Putamen (tissue), 1 donor: ENCODE measurements at regions not wholly inside any gene's neighbourhood (a gene's known extent, or its start where the extent isn't known, plus 50 kb on each side); places are given as distances from the start of the nearest gene placed in this dataset.

ENCODE experiments used
- DNase-seq: peaks from one replicate; pipeline ENCODE4 v3.0.0-alpha.2; 2016; ENCODE audit warnings: low spot score

DNA sequence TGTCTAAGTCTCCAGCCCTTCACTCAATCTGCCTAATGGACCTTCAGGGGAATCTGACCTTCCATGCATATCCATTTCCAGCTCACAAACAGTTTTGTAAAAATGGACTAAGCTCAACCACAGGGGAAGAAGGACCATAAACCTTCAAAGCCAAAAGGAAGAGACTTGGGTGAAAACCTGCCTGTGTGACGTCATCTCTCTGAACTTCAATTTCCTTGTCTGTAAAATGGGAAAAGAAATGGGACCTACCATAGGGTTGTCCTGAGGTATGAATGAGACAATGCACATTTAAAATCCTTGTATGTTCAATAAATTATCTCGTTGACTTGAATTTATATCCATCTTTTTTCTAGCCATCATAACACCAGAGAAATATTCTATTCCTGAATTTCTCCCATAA is 370.7 kb downstream of the INSC start:
- no peak for DNase-seq

DNA sequence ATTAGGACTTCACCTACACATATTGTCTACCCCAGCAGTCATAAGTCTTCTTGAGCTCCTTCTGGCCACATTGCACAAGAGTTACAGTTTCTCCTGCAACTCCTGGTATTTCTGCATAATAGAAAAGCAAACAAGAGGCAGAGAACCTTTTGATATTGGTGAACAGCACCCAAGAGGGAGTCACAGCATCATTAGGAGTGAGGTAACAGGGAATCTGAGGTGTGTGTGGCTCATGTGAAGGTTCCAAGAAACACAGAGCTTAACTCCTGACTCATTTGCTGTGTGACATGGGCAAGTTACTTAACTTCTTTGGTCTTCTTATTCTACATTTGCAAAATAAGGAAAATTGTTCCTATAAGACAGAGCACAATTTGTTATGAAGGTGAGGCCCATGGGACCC is 374.6 kb downstream of the INSC start:
- DNase-seq, result no peak

DNA sequence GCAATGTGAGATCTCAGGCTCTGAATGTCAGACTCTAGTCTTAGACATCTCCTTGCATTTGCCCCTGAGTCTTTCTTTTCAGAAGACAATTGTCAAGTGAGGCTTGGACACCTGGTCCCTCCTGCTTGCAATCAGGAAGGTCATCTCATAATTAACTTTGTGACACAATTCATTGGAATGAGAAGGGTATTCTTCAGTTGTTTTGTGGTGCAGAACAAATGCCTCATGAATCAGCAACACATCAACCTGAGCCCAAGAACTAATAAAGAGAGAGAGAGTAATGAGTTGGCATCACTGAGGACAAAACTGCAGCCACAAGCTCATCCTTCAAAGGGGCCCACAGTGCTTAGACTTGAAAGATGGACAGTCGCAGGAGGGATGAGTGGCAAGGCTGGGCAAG is 375.8 kb downstream of the INSC start:
- DNase-seq, result no peak

DNA sequence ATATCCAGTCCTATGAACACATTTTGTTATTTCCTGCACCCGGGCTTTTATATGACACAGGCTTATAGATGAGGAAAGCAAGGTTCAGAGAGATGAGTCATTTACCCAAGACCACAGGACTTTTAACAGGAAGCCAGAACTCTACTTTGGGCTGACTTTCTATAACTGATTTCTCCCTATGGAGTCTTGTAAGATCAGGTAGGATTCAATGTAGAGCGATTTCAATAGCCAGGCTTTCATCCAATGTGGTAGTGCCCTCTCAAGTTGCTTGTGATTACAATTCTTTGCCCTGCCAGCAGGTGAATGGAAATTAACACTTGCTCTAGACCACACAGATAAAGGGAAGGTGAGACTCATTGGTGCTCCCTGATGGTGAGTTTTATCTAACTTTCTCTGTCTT is 378.3 kb downstream of the INSC start:
- no peak for DNase-seq

DNA sequence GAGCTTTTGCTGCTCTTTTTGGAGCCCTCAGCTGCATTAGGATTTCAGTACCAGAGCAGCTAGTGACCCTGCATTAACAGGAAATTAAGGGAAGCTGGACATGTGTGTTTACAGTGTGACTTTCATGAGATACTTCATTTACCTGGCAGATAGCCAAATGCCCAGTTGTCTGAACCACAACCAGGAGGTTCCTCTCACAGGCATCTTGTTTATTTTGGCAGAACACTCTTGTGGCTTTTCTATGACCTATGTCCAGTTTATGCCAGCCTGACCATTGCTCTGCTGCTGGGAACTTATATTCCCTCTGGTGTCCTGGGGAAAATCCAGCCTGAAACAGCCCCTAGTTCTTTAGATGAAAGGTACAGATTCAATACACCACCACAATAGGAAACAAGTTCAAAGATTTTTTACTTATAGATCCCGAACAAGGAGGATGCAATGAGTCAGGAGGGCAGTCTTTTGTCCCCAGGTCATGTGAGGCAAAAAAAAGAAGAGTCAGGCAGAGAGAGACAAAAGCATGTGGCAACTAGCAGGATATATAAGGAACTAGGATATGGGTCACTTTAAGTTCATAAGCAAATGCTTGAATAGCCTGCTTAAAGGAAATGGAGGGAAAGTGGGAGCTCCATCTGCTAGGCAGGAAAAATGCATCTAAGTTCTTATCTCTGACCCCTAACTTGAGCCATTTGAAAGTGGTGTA is 379.3 kb downstream of the INSC start:
- no peak for DNase-seq

DNA sequence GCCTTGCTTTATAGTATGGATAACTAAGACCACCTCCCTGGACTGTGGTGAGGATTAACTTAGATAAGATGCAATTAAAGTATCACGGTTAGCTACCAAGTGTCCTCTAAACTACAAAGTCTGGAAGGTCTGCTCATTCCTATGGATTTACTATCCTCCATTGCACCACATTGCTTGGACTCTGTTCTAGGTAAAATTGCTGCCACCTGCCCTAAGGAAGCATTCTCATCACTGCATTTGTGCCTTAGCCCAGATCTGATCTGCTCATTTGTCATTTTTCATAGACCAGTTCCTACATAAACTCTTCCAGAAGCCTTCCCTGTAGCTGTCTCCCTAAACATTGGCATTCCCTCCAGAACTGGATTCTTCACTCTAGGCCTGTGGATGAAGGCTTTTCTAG is 380.0 kb downstream of the INSC start:
- DNase-seq, result no peak

GRCh38 chr11:15495462-15495861 is 380.7 kb downstream of the INSC start:
- no peak for DNase-seq

DNA sequence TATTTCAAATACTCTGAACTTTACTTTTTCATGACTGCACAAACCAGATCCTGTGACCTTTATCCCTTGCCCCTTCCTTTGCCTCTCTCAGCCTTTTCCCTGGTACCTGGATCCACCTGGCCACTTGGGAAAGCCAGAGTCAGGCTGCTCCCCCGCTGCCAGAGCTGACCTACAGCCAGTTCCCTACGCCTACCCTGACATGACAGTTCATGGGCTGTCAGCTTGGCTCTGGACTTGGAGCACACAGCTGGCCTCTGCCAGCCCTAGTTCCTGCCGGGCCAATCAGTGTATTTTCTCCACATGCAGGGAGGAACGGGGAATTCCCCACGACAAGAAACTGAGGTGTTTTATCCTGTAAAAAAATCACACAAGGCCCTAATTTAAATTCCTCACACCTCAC is 382.6 kb downstream of the INSC start:
- DNase-seq, result no peak

- no peak for DNase-seq
Measured at GRCh38 chr11:15499674-15500073, 385.0 kb downstream of the INSC start.

DNA sequence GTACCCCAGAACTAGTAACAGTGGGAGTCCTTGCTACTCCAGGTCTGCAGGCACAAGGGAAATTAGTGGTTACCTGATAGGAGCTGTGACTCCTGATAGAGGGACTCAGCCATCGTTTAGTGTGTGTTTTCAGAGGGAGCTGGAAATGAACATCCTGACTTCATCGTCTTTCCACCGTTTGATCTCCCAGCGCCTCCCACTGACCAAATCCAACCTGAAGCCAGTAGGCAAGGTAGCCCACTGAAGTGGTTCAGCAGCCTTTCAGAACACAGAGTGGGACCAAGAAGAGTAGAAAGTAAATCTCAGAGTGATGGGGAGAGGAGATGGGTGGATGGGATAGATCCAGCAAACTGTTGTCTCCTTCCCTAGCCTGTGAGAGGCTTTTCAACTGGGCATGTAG is 385.9 kb downstream of the INSC start:
- DNase-seq, result no peak

GRCh38 chr11:15501566-15501965 is 386.8 kb downstream of the INSC start:
- DNase-seq, result no peak

GRCh38 chr11:15505155-15505554 is 390.4 kb downstream of the INSC start:
- no peak for DNase-seq

GRCh38 chr11:15507592-15507991 is 392.9 kb downstream of the INSC start:
- DNase-seq, result no peak

- peak; percentile 3 for DNase-seq
Measured at GRCh38 chr11:15509082-15509481, 394.4 kb downstream of the INSC start.

DNA sequence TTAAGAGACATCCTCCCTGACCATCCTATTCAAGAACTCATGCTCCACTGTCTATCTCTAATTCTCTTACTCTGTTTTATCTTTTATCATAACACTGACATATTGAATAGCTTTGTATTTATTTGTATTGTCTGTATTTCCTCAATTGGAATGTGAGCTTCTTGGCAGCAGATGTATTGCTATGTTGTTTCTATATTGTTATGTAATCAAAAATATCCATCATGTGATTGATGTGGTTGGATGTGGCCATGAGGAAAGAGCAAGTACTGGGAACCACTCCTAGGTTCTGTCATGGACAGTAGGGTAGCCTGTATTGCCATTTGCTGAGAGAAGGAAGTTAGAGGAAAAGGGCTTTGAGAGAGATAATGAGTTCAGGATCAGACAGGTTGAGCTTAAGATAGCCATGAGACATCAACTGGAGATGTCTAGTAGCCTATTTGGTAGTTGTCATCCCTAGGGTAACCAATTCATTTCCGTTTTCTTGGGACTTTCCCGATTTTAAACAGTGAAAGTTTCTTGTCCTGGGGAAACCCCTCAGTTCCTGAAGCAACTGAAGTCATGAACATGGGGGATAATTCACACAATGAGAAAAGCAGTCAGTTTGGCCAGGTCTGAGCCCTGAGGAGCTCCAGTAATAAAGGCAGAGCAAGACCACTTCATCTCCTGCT is 404.5 kb downstream of the INSC start:
- no peak for DNase-seq

GRCh38 chr11:15519911-15520310 is 405.2 kb downstream of the INSC start:
- no peak for DNase-seq

DNA sequence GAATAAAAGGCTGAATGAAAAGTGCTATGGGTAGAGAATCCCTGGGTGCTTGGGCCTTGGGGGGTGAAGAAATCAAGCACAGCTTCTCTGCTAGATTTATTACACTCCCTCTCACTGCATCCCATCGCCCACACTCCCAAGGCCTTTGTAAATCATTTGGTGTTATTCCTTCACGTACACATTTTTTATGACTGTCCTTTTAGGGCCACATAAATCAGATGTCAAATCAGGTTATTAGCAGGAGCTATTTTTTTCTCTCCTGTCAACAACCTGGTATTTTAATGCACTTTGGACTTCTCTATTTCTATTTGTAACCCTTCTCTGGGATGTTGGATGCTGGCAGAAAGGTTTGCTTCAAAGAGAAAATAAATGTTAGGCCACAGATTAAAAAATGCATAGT is 408.8 kb downstream of the INSC start:
- no peak for DNase-seq

GRCh38 chr11:15525582-15525981 is 410.9 kb downstream of the INSC start:
- DNase-seq, result no peak

GRCh38 chr11:15526032-15526431 is 411.3 kb downstream of the INSC start:
- DNase-seq, result no peak

DNA sequence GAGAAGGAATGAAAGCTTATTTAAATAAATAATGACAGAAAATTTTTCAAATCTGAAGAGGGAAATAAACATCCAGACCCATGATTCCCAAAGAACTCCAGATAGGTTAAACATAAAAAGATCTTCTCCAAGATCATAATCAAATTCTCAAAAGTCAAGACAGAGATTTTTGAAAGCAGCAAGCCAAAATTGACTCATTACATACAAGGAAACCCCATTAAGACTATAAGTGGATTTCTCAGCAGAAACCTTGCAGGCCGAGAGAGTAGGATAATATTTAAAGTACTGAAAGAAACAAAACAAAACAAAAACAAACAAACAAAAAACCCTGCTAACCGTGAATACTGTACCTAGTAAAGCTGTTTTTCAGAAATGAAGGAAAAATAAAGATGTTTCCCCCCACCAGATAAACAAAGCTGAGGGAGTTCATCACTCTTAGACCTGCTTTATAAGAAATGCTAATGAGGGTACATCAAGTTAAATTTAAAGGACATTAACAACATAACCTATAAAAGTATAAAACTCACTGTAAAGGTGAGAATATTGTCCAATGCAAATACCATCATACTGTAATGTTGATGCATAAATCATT is 412.2 kb downstream of the INSC start:
- DNase-seq, result no peak

- no peak for DNase-seq
Measured at GRCh38 chr11:15532432-15532831, 417.7 kb downstream of the INSC start.

DNA sequence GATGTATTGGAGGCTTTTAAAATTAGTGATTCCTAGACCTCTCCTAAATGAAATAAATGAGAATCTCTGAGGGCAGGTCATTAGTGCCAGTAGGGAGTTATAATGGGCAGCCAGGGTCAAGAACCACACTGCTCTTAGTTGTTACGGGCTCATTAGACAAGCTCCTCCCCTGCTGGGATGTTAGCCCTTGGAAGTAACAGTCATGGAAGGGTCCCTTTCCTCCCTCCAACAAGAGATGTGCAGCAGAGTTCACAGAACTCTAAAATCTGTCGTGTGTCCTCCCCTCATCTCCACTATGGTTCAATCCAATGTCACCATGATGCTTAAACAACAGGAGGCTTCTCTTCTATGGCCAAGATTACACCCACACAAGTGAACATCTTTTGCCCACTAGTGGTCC is 419.5 kb downstream of the INSC start:
- no peak for DNase-seq

DNA sequence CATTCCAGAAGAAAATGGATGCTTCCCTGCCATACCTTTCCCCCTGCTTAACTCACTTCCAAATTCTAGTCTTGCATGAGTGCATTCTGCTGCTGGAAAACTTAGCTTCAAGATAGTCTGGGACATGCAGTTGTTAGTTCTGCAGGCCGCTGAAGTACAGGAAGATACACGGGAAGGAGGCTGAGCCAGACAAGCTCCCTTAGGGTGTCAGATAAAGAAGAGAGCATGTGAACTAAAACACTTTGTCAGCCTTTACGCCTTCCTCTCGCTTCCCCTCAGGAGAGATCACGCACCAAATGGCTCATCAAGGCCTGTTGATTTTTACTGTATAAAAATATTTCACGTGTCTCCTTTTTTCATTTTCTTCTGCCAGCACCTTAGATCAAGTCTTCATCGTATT is 420.7 kb downstream of the INSC start:
- no peak for DNase-seq

DNA sequence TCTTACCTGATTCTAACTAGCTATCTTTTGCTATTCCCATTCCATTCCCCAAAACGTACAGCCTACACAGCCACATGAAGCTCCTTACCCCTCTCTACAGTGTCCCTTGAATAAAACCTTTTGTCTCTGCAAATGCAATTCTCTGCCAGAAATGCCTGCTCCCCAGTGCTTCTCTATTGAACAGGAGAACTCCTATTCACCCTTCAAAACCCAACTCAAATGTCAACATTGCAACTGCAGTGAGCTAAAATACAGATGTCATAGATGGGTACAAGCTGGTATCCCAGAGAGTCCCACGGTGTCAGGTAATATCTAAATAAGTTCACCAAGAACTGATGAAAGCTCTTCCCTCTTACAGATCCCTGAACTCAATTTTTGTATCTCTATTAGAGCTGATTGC is 421.7 kb downstream of the INSC start:
- DNase-seq, result no peak
